ENCODE measurements at regions not wholly inside any gene's neighbourhood (a gene's known extent, or its start where the extent isn't known, plus 50 kb on each side); places are given as distances from the start of the nearest gene placed in this dataset.

GRCh38 chr3:84717894-84718293, 240.9 kb upstream of the CADM2 start:
- TF ChIP-seq HDAC2 (IDR thresholded peaks at IDR 0.05): no peak
- TF ChIP-seq BRCA1 (IDR thresholded peaks at IDR 0.05; ENCODE audit: low read depth, low read length): no peak
- no peak for TF ChIP-seq RAD21 (IDR thresholded peaks at IDR 0.05; ENCODE audit: insufficient read depth, low read depth, low read length)
- TF ChIP-seq CEBPZ (IDR thresholded peaks at IDR 0.05; ENCODE audit: low read depth, low read length): no peak
- TF ChIP-seq CTCF (IDR thresholded peaks at IDR 0.05 in 2 of 3, conservative IDR thresholded peaks at IDR 0.05 in 1 of 3; ENCODE audit: control insufficient read depth in 2 of 3, extremely low read depth in 1 of 3, insufficient read depth in 1 of 3, low read depth in 3 of 3, low read length in 3 of 3): no peak
